Activated effector memory CD4-positive, alpha-beta T cell treated with anti-CD3 and anti-CD28 coated beads, Interleukin-2, amount 50 U/mL, for 16 hours (primary cell): ENCODE measurements at regions not wholly inside any gene's neighbourhood (a gene's known extent, or its start where the extent isn't known, plus 50 kb on each side); places are given as distances from the start of the nearest gene placed in this dataset.
A peak's percentile ranks its signal among the peaks of the same experiment; 100 is the strongest.
"Not testable (repeated sequence)": the region's sequence is repeated elsewhere in the genome, so short reads cannot be mapped to it uniquely, and the experiment has no call there.

Experiments
- DNase-seq: peaks from one replicate; pipeline ENCODE4 v3.0.0-alpha.2; 2020

GRCh38 chr4:153076861-153077260 lies 127.4 kb upstream of the TRIM2 start:
- no peak for DNase-seq

DNA sequence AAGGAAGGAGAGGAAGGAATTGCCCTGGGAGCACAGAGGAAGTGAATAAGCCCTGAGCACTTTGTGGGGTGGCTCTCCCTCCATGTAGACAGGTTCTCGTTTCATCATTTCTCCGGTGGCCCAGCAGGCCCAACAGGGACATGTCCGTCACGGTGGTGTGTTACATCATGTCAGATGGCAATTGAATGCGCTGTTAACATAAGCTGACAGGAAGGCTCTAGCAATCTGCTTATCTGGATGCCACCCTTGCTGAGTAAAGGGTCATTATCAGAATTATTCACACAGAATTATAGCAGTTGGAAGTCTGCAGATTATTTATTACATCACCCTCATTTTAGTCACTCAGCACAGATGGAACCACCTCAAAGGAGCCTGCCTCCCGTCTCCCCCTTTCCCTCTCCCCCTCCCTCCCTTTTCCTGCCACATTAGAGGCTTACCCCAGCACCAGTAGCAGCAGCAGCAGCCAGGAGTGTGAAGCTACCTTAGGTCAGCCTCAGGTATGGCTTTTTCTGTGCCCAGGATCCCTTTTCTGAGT lies 124.3 kb upstream of the TRIM2 start:
- DNase-seq, result no peak

DNA sequence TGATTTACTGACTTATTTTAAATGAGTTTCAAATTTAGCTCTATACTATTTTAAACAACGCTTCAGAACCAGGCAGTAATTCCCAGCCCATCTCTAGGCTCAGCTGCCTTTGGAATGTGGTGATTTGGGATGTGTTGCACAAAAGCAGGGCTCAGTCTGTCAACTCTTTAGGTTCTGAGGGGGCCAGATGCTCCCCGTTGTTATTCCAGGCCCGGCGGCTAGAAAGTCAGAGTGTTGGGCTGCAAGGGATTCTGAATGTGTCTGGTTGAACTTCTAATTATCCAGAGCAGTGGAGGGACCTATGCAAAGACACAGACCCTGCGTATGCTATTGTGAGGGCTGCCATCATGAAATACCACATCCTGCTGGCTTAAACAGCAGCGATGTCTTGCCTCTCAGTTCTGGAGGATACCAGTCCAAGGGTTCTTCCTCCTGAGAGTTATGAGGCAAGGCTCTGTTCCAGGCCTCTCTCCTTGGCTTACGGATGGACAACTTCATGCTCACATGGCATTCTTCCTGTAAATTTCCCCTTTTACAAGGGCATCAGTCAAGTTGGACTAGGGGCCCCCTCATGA lies 123.2 kb upstream of the TRIM2 start:
- no peak for DNase-seq

DNA sequence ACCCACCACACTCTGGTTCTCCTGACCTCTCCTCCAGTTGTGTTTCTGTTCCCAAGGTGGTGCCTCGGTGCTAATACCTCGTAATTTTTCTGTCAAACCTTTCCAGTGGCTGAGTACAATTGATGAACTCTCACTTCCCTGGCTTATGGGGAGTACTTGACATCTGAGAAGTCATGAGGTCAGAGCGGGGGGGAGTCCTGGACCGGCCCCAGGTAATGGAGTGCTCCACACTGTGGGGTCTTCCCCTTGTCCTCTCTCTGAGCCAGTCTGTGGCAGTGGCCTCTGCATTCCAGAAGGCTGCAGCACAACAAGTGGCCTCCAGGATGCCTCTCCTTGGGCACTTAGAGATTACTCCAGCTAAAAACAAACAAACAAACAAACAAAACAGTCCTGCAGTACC lies 122.5 kb upstream of the TRIM2 start:
- DNase-seq, result no peak

DNA sequence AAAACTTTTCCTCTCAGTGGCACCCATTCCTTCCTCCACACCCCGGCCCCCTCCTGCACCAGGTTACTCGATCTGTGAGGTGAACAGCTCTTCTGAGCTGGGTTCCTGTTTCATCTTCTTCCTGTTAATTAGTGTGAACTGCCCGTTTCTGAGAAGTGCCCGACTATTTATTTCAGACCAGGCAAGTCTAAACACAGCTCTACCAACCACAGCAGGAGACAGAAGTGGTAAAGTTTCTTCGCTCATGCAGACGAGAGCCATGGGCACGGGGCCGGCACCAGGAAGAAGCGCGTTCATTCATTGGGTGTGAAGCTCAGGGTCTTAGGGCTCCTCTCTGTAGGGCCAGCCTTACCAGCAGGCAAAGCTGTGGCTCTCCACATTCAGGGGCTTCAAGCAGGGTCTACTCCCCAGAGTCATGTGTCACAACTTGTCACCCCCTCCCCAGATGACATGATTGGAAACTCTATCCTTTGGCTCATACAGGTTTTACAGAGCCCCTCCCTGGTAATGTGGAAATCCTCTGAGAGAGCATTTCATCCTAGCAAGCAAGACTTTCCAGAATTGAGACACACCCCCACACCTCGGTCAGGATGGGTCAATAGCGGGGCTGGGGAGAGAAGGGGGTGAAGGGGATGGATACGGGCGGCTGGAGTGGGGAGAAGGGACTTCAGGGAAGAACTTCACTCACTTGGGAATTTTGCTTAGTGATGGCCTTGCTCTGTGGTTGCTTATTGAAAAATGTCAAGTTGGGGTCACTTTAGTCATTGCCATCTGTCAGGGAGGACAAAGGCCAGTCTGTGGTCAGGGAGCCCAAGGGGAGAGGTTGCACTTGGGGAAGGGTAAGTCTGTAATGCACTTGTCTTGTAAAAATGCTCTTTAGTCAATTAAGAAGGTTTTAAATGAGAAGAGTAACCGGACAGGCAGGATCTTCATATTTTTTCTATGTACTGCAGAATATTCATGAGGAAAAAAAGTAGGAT lies 121.6 kb upstream of the TRIM2 start:
- no peak for DNase-seq

DNA sequence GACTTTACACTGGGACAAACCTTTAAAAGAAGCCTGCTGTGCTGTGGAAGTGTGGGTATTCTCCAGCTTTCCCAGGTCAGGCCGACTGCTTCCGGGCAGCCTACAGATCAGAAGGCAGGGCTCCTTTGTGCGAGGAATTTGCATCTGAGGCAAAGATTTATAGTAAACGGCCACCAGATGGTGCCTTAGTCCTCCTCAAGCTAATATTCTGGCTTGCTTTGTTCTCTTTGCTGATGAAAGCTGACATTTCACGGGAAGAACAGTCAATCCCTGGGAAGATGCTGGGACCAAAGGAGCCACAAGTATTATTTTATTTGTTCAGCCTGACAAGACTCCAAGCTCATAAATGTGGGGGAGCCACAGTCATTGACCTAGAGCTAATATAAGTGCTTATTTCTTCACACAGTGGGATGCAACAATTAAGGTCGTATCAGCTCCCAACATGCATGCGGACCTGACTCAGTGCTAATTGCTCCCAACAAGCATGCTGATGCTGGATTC lies 120.7 kb upstream of the TRIM2 start:
- DNase-seq, result peak; percentile 70

GRCh38 chr4:153084224-153084979 lies 119.8 kb upstream of the TRIM2 start:
- DNase-seq, result no peak

DNA sequence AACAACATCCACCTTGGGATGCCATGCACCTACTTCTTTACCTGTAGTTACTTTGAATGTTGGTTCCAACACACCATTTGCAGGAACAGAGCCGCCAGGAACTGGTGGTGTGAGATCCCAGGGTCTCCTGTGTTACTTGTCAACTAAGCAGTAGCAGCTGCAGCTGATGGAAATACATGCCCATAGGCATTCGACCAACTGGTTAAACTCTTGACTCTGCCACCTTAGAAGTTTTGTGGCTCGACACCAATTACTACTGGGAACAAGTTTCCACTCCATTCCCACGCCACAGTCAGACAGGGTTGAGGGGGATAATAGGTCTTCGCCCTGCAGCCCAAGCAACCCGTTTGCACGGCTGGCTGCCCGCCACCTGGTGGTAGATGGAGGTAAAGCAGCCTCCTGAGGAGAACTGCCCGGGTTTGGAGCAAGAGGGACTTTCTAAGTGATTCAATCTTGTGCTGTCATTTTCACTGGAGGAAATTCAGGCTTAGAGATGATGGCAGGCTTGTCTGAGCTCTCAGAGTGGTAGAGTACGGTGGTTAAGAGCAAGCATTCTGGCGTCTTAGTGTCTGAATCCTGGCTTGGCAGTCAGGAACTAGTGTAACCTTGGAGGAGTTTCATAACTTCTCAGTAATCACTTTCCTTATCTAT lies 119.1 kb upstream of the TRIM2 start:
- DNase-seq, result peak; percentile 94

DNA sequence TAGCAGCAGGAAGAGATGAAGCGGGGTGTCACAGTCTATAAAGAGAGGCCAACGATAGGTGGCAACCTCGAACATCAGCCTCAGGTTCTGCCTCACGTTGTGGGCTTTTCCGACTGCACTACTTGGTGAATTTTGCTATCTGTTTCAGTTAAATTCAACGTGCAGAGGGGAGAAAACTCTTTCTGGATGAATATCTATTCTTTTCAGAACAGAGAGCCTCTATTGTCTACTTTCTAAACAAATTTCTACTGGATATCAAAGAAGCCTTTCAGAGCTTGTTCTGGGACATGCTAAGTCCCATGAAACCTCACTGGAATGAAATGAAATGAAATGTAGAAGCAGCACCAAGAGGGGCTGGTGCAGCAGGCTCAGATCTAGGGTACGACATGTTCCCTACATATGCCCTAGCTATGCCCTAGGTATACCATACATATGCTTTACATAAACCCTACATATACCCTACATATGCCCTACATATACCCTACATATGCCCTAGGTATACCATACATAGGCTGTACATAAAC lies 116.5 kb upstream of the TRIM2 start:
- no peak for DNase-seq

DNA sequence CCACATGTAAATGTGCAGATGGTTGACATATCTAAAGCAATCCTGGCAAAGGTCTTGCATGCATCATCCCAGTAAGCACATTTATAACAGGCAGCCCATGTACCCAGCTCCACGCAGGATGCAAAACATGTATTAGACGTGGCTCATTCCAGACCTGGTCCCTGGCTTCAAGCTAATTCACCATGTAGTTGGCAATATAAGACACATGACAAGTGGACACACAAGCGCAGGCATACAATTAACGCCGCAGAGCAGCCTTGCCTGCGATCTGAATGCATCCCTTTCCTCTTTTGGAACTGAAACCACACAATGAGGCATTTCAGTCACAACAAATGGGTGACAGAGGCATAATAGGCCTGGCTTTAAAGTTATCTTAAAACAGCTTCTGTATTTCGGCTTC lies 114.5 kb upstream of the TRIM2 start:
- DNase-seq, result no peak

DNA sequence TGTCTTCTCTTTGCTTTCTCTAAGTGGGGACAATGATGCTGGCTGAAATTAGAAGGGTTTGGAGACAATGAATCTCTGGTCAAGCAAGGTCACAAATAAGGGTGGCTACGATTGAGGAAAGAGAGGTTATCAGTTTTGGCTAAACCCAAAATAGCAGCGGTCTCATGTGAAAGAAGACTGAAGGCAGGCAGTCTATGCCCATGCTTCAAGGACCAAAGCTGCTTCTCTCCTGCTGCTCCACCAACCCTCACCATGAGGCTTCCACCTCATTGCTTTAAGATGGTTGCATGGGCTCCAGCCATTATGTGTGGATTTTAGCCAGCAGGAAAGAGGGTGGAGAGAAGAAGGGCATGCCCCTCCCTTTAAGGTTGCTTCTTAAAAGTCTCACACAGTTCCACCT lies 114.1 kb upstream of the TRIM2 start:
- no peak for DNase-seq

DNA sequence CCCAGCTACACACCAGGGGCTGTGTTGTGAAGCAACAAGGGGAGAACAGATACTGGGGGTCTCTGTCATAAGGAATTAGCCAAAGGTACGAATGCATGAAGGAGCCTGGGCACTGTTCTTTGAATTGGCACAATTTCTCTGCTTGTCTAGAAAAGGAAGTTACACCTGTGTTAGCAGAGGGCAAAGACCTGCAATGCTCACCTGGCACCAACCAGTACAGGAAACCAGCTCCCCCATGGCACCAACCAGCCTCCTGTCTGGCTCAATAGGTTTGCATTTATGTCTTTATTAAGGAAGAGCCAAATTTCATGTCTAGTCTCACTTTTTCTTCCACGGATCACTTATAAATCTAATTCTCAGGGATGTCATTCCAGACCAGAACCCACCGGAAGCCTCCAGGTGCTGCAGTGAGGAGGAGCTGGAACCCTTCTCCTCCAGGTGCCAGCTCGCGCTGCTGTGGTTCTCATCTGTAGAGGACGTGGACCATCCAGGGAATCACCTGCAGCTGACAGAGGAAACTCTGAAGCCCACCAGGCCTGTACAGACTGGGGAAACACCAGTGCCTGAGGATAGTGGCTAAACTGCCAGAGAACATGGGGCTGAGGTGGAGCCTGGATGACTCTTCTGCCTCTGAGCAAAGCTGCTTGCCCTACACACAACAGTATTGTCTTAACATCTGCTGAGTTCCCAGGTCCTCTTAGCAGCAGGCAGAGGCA lies 113.4 kb upstream of the TRIM2 start:
- DNase-seq, result no peak

GRCh38 chr4:153093396-153093795 lies 110.8 kb upstream of the TRIM2 start:
- no peak for DNase-seq

- no peak for DNase-seq
Observed at GRCh38 chr4:153093802-153094201, 110.4 kb upstream of the TRIM2 start.

DNA sequence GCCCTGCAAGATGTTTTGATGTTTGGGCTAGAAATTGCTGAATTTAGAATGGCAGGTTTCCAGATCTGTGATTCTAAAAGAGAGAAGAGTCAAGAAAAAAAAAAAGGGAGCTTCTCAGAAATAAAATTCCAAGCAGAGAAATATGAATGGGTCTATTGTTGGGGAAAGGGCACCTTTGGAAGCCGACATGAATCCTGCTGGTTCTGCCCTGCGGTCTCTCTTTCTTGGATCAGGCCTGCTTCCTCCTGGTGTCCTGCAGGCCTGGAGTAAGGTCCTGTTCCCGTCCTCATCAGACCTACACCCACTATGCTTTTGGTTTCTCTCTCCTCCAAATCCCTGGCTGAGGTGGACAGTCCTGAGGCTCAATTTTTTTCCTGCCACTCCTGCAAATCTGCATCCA lies 109.8 kb upstream of the TRIM2 start:
- DNase-seq, result no peak

- no peak for DNase-seq
Observed at GRCh38 chr4:153095448-153096204, 108.6 kb upstream of the TRIM2 start.

DNA sequence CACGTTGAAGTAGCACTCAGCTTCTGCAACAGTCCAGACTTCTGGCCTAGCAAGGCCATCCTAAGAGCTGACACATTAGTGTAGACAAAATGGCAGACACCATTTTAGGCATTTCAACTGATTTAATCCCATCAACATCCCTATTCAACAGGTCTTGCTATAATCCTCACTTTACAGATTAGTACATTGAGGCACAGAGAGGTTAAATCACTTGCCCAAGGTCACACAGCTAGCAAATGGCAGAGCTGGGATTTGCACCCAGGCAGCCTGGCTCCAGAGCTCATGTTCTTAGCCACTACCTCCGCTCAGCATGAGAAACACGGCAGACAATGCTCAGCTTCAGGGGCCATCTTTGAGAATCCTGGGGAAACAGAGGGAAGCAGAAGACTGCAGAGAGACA lies 107.9 kb upstream of the TRIM2 start:
- DNase-seq, result no peak

DNA sequence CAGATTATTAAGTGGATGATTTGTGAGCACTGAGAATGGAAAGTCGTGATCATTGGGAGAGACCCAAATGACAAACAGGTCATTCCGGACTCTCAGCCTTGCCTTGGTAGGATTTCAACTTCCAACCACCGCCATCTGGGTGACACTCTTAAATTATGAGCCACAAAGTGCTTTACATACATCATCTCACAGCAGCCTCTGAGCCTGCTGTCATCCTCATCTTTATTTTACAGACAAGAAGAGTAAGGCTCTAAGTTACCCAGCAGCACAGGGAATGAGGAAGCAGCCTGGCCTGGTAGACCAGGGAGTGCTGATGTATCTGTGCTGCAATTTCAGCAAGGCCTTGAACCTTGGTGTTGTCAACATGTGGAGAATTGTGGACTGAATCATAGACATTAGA lies 105.8 kb upstream of the TRIM2 start:
- DNase-seq, result no peak

DNA sequence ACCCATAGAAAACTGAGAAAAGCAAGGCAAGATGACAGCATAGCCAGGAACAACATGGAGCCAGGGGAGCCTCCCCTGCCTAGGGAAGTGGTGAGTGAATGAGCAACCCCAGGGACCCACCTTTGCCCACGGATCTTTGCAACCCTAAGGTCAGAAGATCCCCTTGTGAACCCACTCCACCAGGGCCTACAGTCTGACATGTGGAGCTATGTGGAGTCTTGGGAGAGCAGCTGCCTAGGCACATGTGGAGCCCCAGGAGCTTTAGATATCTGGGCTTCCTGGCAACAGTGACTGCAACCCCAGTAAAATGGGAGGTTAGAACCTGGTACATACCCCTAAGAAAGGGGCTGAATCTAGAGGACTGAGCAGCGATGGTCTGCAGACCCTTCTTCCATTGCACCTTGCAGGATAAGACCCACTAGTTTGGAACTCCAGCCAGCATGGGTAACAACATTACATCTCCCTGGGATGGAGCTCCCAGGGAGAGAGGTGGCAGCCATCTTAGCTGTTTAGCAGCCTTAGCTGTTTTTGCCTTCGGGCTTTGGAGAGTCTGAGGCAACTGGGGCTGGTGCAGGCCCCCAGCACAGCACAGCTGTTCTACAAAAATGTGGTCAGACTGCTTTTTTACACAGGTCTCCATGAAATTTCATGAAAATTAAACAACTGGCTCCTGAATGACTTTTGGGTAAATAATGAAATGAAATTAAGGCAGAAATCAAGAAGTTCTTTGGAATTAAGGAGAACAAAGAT lies 104.7 kb upstream of the TRIM2 start:
- DNase-seq, result no peak

DNA sequence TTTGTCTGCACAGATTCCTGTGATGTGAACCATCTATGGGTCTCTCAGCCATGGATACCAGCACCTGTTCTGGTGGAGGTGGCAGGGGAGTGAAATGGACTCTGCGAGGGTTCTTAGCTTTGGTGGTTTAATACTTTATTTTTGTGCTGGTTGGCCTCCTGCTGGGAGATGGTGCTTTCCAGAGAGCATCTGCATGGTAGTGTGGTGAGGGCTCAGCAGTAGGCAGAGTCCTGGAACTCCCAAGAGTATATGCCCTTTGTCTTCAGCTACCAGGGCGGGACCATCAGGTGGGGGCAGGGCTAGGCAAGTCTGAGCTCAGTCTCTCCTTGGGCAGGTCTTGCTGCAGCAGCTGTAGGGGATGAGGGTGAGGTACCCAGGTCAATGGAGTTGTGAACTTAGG lies 97.5 kb upstream of the TRIM2 start:
- not testable (repeated sequence) for DNase-seq
